IMR-90 (cell line): ENCODE measurements at regions not wholly inside any gene's neighbourhood (a gene's known extent, or its start where the extent isn't known, plus 50 kb on each side); places are given as distances from the start of the nearest gene placed in this dataset.

Experiments used
- ATAC-seq: fragments of 200-7000 bp; cut with Tn5 transposase; 2 replicates; pipeline ENCODE4 v1.9.1; 2020; ENCODE audit warnings: low read depth, mild to moderate bottlenecking, moderate library complexity
- BruUV-seq: library from RNA; stranded (reverse); fragments of 400-500 nt; replicated peaks from 2 replicates; lab custom pipeline; 2021; lab: Mats Ljungman, UMichigan
- CTCF ChIA-PET: fragments of 300-600 bp; formaldehyde crosslinking; extraction: SDS; loops from one replicate; lab custom pipeline; 2021; ENCODE audit warnings: antibody characterized with exemption; lab: Yijun Ruan, JAX
- POLR2A ChIA-PET: fragments of 300-600 bp; sonication (Branson Sonifier 250); formaldehyde crosslinking; loops from one replicate; lab custom pipeline; 2022; ENCODE audit warnings: antibody characterized with exemption; ENCODE audit not compliant: unreplicated experiment; lab: Charles Lee
- DNase-seq: peaks from one replicate; pipeline ENCODE4 v3.0.0; 2013
- H2AFZ ChIP-seq: replicated peaks from 2 replicates; pipeline ENCODE3; 2013; ENCODE audit warnings: low read length, mild to moderate bottlenecking; ENCODE audit not compliant: poor library complexity
- H2AK5ac ChIP-seq: 2 replicates; pipeline ENCODE4 v1.6.1; 2013; ENCODE audit warnings: low read depth, low read length, inconsistent platforms
- H2AK9ac ChIP-seq: replicated peaks from 2 replicates; pipeline ENCODE3; 2013; ENCODE audit warnings: mild to moderate bottlenecking, low read depth, low read length, moderate library complexity; ENCODE audit not compliant: poor library complexity
- H2BK120ac ChIP-seq: 2 replicates; pipeline ENCODE4 v1.6.1; 2013; ENCODE audit warnings: low read depth, low read length, inconsistent platforms
- H2BK15ac ChIP-seq: 3 replicates; pipeline ENCODE4 v1.6.1; 2013; ENCODE audit warnings: low read depth, low read length, inconsistent platforms
- H2BK20ac ChIP-seq: 2 replicates; pipeline ENCODE4 v1.6.1; 2013; ENCODE audit warnings: low read depth, mild to moderate bottlenecking, inconsistent platforms, low read length, moderate library complexity
- H2BK5ac ChIP-seq: 2 replicates; pipeline ENCODE4 v1.6.1; 2013; ENCODE audit warnings: mild to moderate bottlenecking, low read depth, low read length, inconsistent platforms; ENCODE audit not compliant: poor library complexity, severe bottlenecking
- H3K14ac ChIP-seq: replicated peaks from 2 replicates; pipeline ENCODE4 v1.6.1; 2013; ENCODE audit warnings: low read depth, low read length, inconsistent platforms
- H3K18ac ChIP-seq: 2 replicates; pipeline ENCODE4 v1.6.1; 2013; ENCODE audit warnings: low read depth, low read length, control low read depth
- H3K23ac ChIP-seq: 2 replicates; pipeline ENCODE4 v1.6.1; 2013; ENCODE audit warnings: low read depth, low read length, inconsistent platforms
- H3K27ac ChIP-seq: 2 replicates; pipeline ENCODE4 v1.5.1; 2013; ENCODE audit warnings: mild to moderate bottlenecking, control low read depth, low read length; ENCODE audit not compliant: insufficient read depth
- H3K27me3 ChIP-seq: 2 replicates; pipeline ENCODE4 v1.6.1; 2013; ENCODE audit warnings: low read length; ENCODE audit not compliant: control insufficient read depth, insufficient read depth
- H3K36me3 ChIP-seq: 2 replicates; pipeline ENCODE4 v1.6.1; 2013; ENCODE audit warnings: low read length, mixed read lengths; ENCODE audit not compliant: control insufficient read depth, insufficient read depth
- H3K4ac ChIP-seq: 2 replicates; pipeline ENCODE4 v1.6.1; 2013; ENCODE audit warnings: low read depth, low read length, inconsistent platforms
- H3K4me1 ChIP-seq: 2 replicates; pipeline ENCODE4 v1.6.1; 2013; ENCODE audit warnings: low read length, mixed read lengths; ENCODE audit not compliant: control insufficient read depth, insufficient read depth
- H3K4me2 ChIP-seq: 2 replicates; pipeline ENCODE4 v1.6.1; 2013; ENCODE audit warnings: low read depth, mild to moderate bottlenecking, control low read depth, low read length, moderate library complexity
- H3K4me3 ChIP-seq: 2 replicates; pipeline ENCODE4 v1.5.1; 2013; ENCODE audit warnings: low read depth, mild to moderate bottlenecking, control low read depth, low read length, moderate library complexity; ENCODE audit not compliant: insufficient read depth
- H3K56ac ChIP-seq: 2 replicates; pipeline ENCODE4 v1.6.1; 2013; ENCODE audit warnings: low read length, inconsistent platforms; ENCODE audit not compliant: insufficient read depth; ENCODE audit errors: extremely low read depth
- H3K79me1 ChIP-seq, 2 experiments: 2 replicates each; pipeline ENCODE4 v1.6.1; 2013; ENCODE audit warnings: low read length in 2 of 2, inconsistent platforms in 1 of 2, low read depth in 1 of 2
- H3K9ac ChIP-seq: 2 replicates; pipeline ENCODE4 v1.6.1; 2013; ENCODE audit warnings: low read depth, low read length, control low read depth
- H3K9me1 ChIP-seq: 2 replicates; pipeline ENCODE4 v1.6.1; 2013; ENCODE audit warnings: low read length, inconsistent platforms; ENCODE audit not compliant: insufficient read depth
- H3K9me3 ChIP-seq: 2 replicates; pipeline ENCODE4 v1.6.1; 2013; ENCODE audit warnings: low read length; ENCODE audit not compliant: control insufficient read depth, insufficient read depth
- H4K20me1 ChIP-seq: 2 replicates; pipeline ENCODE4 v1.6.1; 2013; ENCODE audit warnings: low read length, inconsistent platforms; ENCODE audit not compliant: insufficient read depth
- H4K5ac ChIP-seq: 2 replicates; pipeline ENCODE4 v1.6.1; 2013; ENCODE audit warnings: mild to moderate bottlenecking, low read depth, low read length, control low read depth
- H4K8ac ChIP-seq, 2 experiments: 2 replicates each; pipeline ENCODE4 v1.6.1; 2013; ENCODE audit warnings: low read depth in 2 of 2, low read length in 2 of 2, control low read depth in 1 of 2, inconsistent platforms in 1 of 2
- H4K91ac ChIP-seq: 2 replicates; pipeline ENCODE4 v1.6.1; 2013; ENCODE audit warnings: low read depth, low read length, inconsistent platforms; ENCODE audit not compliant: insufficient read depth
- CEBPB ChIP-seq: IDR thresholded peaks from 2 replicates; pipeline ENCODE4 v1.6.1; 2012; ENCODE audit warnings: low read depth, low read length, improper control_type of control experiment
- CHD1 ChIP-seq: IDR thresholded peaks from 2 replicates; pipeline ENCODE4 v1.6.1; 2012; ENCODE audit warnings: low read depth, low read length, improper control_type of control experiment
- CTCF ChIP-seq: conservative IDR thresholded peaks from 2 replicates; pipeline ENCODE4 v1.5.1; 2012; ENCODE audit warnings: mild to moderate bottlenecking, low read depth, low read length, improper control_type of control experiment
- MXI1 ChIP-seq: IDR thresholded peaks from 2 replicates; pipeline ENCODE4 v1.6.1; 2012; ENCODE audit warnings: low read depth, mild to moderate bottlenecking, low read length, moderate library complexity, borderline replicate concordance
- NFE2L2 ChIP-seq: fragments of 150-350 bp; IDR thresholded peaks from 2 replicates; pipeline ENCODE4 v1.6.1; 2016; ENCODE audit warnings: low read depth, mild to moderate bottlenecking, low read length
- POLR2A ChIP-seq: IDR thresholded peaks from 2 replicates; pipeline ENCODE4 v1.6.1; 2012; ENCODE audit warnings: mild to moderate bottlenecking, low read depth, low read length
- RAD21 ChIP-seq: IDR thresholded peaks from 2 replicates; pipeline ENCODE4 v1.6.1; 2012; ENCODE audit warnings: low read length, improper control_type of control experiment
- RCOR1 ChIP-seq: IDR thresholded peaks from 2 replicates; pipeline ENCODE4 v1.6.1; 2012; ENCODE audit warnings: mild to moderate bottlenecking, low read length, improper control_type of control experiment; ENCODE audit not compliant: insufficient replicate concordance
- WGBS, 2 experiments: methylation state at CpG; one replicate each; pipeline versions ENCODE4 v1.1.5 to v1.1.7; 2013; ENCODE audit warnings: missing lambda C conversion rate in 2 of 2; ENCODE audit not compliant: insufficient read length in 1 of 2; ENCODE audit errors: extremely low coverage in 2 of 2; 5-methylcytosine and 5-hydroxymethylcytosine counted together
- dilution Hi-C: fragments of 300-500 bp; cut with HindIII; formaldehyde crosslinking; loops from one replicate; pipeline ENCODE4 v1.14.3; 2018; ENCODE audit warnings: low sequenced_read_pairs; ENCODE audit not compliant: unreplicated experiment
- in situ Hi-C: fragments of 300-500 bp; cut with MboI; formaldehyde crosslinking; loops from 3 replicates; pipeline ENCODE4 v1.14.3; 2019; ENCODE audit warnings: low sequenced_read_pairs, inconsistent platforms, mixed read lengths
- intact Hi-C: fragments of 100-400 bp; cut with micrococcal nuclease; formaldehyde crosslinking; loops from 2 replicates; pipeline ENCODE4 v1.10.0; 2022
- TF ChIP-seq, protein P1 (sequence below): fragments of 150-350 bp; IDR thresholded peaks from 2 replicates; pipeline ENCODE4 v1.6.1; 2017; ENCODE audit warnings: mild to moderate bottlenecking, antibody characterized with exemption, low read length, low read depth

GRCh38 chr5:42951293-42951840, 88.8 kb downstream of the ANXA2R start:
- intact Hi-C loops: loop anchor here (2.0 to 5.0 kb wide), 3 partner anchors 43 to 561 kb away; partner anchors contain the start of gene ZNF131
- peak overlapping the region; percentile 89 for H2AFZ ChIP-seq
- POLR2A ChIA-PET: no interaction called here

More at GRCh38 chr5:42951293-42951840, 88.8 kb downstream of the ANXA2R start:
- Histone ChIP-seq H3K56ac (peak overlapping the region; percentile 71), H3K4me2 (peak overlapping the region; percentile 45), H3K4me3 (peak overlapping the region; percentile 45), H3K9me3 (peaks cover 29% of the 10 kb centered on the region), H3K36me3 (peaks cover 2% of the 10 kb centered on the region; the same call in 1 of the 2 replicates), H3K9ac (peak overlapping the region; percentile 58), H3K4ac (peak overlapping the region; percentile 88), H2BK5ac (peak overlapping the region; percentile 91), H3K79me1 (peaks cover 23 to 31% of the 10 kb centered on the region in 2 experiments), H4K5ac (peak overlapping the region; percentile 43), H3K27ac (peak overlapping the region; percentile 90), H4K20me1 (no peaks in the 10 kb centered on the region), H3K18ac (peak overlapping the region; percentile 64), H2BK15ac (peak overlapping the region; percentile 83; the same call in 2 of the 3 replicates), H3K27me3 (no peaks in the 10 kb centered on the region), H3K4me1 (peaks cover 4% of the 10 kb centered on the region), H3K14ac (peak overlapping the region; percentile 79), H4K8ac (peak overlapping the region; percentile 79 to 86), H2AK9ac (peak overlapping the region; percentile 89), H3K9me1 (no peaks in the 10 kb centered on the region), H4K91ac (peak overlapping the region; percentile 67), H2BK20ac (peak overlapping the region; percentile 70; the same call in 1 of the 2 replicates), H2BK120ac (peak overlapping the region; percentile 93), H2AK5ac (peak overlapping the region; percentile 92), H3K23ac (peak overlapping the region; percentile 96)
- 8% methylated on average over 29 of the region's 46 CpGs; no CpG with 5 or more reads in 1 of the 2 experiments for WGBS, 2 experiments
- DNase-seq: peak; percentile 43
- TF ChIP-seq CEBPB: no peak
- TF ChIP-seq, protein P1, sequence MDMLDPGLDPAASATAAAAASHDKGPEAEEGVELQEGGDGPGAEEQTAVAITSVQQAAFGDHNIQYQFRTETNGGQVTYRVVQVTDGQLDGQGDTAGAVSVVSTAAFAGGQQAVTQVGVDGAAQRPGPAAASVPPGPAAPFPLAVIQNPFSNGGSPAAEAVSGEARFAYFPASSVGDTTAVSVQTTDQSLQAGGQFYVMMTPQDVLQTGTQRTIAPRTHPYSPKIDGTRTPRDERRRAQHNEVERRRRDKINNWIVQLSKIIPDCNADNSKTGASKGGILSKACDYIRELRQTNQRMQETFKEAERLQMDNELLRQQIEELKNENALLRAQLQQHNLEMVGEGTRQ: no peak
- TF ChIP-seq POLR2A: no peak
- TF ChIP-seq RAD21: no peak
- no peak for TF ChIP-seq MXI1
- TF ChIP-seq CTCF: no peak
- no peak for TF ChIP-seq CHD1
- TF ChIP-seq RCOR1: no peak
- no peak for TF ChIP-seq NFE2L2
- in situ Hi-C loops (loop anchor here (5.0 kb wide), 1 partner anchor 41 kb away; no protein-coding TSS in a partner anchor), dilution Hi-C loops (no loop called here)
- no TSS peak for BruUV-seq
- ATAC-seq: peak; percentile 13; the same call in 1 of the 2 replicates
- CTCF ChIA-PET: no interaction called here
